SH-SY5Y (cell line): ENCODE measurements at regions not wholly inside any gene's neighbourhood (a gene's known extent, or its start where the extent isn't known, plus 50 kb on each side); places are given as distances from the start of the nearest gene placed in this dataset.

Source experiments
- GATA2 ChIP-seq: IDR thresholded peaks from 2 replicates; pipeline ENCODE4 v1.6.1; 2011; ENCODE audit warnings: mild to moderate bottlenecking, low read depth, low read length
- GATA3 ChIP-seq: IDR thresholded peaks from 2 replicates; pipeline ENCODE4 v1.6.1; 2011; ENCODE audit warnings: low read depth, mild to moderate bottlenecking, low read length, moderate library complexity

DNA sequence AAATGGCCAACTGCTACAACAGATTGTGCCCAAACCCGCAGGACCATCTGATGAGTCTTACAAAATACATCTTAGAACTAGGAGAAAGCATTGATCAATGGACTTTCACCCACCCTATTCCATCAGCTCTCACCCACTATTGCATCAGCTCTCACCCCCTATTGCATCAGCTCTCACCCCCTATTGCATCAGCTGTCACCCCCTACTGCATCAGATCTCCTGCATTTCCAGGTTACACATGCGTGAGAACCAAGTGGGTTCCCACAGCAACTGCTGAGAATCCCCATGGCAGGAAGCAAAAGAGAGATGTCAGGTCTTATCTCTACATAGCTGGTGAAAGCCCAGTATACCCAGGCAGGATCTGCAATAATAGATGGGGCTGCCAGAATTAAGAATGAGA, 533.5 kb downstream of the LTN1 start:
- TF ChIP-seq GATA2 (no peak), GATA3 (no peak)
